ENCODE measurements at regions not wholly inside any gene's neighbourhood (a gene's known extent, or its start where the extent isn't known, plus 50 kb on each side); places are given as distances from the start of the nearest gene placed in this dataset.
A peak's percentile ranks its signal among the peaks of the same experiment; 100 is the strongest.
"Not testable (repeated sequence)": the region's sequence is repeated elsewhere in the genome, so short reads cannot be mapped to it uniquely, and the experiment has no call there.

GRCh38 chr11:46207270-46207669 lies 70.2 kb upstream of the CREB3L1 start:
- DNase-seq, result peak; percentile 42
- H3K4me3 ChIP-seq (ENCODE audit: low read depth, low read length), result no peak overlapping the region
- TF ChIP-seq CTCF (IDR thresholded peaks at IDR 0.05; ENCODE audit: low read depth, low read length), result no peak
- H3K36me3 ChIP-seq, result no peaks in the 10 kb centered on the region
- no peak overlapping the region for H3K27ac ChIP-seq
- H3K9me3 ChIP-seq (ENCODE audit: severe bottlenecking), result no peaks in the 10 kb centered on the region
- H3K27me3 ChIP-seq (ENCODE audit: insufficient read depth, low read depth, severe bottlenecking), result no peaks in the 10 kb centered on the region

DNA sequence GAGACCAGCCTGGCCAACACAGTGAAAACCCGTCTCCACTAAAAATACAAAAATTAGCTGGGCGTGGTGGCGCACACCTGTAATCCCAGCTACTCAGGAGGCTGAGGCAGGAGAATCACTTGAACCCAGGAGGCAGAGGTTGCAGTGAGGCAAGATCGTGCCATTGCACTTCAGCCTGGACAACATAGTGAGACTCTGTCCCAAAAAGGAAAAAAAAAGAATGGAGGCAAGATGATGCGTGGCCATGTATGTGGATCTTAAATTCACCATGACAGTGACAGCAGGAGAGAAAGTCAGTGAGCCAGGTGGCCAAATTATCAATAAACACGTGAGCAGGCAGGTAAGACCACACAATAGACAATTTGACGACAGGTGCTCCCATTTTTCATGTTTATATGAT lies 73.0 kb upstream of the CREB3L1 start:
- not testable (repeated sequence) for H3K36me3 ChIP-seq; H3K4me3 ChIP-seq (ENCODE audit: low read depth, low read length); H3K27me3 ChIP-seq (ENCODE audit: insufficient read depth, low read depth, severe bottlenecking); DNase-seq; H3K9me3 ChIP-seq (ENCODE audit: severe bottlenecking); H3K27ac ChIP-seq

DNA sequence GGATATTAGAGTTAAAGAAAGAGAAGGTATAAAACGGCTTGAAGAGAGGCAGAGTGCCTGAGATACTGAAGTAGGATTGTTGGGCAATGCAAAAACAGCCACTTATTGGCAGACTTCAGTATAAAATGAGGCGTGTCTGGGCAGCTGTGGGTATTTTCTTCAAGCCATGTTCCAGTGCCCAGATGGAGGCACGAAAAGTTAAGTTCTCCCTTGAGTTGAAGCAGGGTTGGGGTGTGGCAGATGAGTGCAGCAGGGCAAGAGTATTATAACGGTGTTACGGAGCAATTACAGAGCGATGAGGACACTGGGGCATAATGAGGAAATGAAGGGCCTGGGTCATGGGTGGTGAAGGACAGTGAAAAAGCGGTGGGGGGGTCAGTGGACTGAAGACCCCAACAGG lies 73.7 kb upstream of the CREB3L1 start:
- H3K27me3 ChIP-seq (ENCODE audit: insufficient read depth, low read depth, severe bottlenecking), result no peaks in the 10 kb centered on the region
- DNase-seq, result no peak
- no peak overlapping the region for H3K27ac ChIP-seq
- no peak overlapping the region for H3K4me3 ChIP-seq (ENCODE audit: low read depth, low read length)
- H3K36me3 ChIP-seq, result no peaks in the 10 kb centered on the region
- H3K9me3 ChIP-seq (ENCODE audit: severe bottlenecking), result no peaks in the 10 kb centered on the region
- TF ChIP-seq CTCF (IDR thresholded peaks at IDR 0.05; ENCODE audit: low read depth, low read length), result no peak

GRCh38 chr11:46202696-46203391 lies 74.6 kb upstream of the CREB3L1 start:
- no peaks in the 10 kb centered on the region for H3K27me3 ChIP-seq (ENCODE audit: insufficient read depth, low read depth, severe bottlenecking)
- DNase-seq, result no peak
- H3K9me3 ChIP-seq (ENCODE audit: severe bottlenecking), result no peaks in the 10 kb centered on the region
- no peak for TF ChIP-seq CTCF (IDR thresholded peaks at IDR 0.05; ENCODE audit: low read depth, low read length)
- no peak overlapping the region for H3K27ac ChIP-seq
- H3K4me3 ChIP-seq (ENCODE audit: low read depth, low read length), result no peak overlapping the region
- no peaks in the 10 kb centered on the region for H3K36me3 ChIP-seq

DNA sequence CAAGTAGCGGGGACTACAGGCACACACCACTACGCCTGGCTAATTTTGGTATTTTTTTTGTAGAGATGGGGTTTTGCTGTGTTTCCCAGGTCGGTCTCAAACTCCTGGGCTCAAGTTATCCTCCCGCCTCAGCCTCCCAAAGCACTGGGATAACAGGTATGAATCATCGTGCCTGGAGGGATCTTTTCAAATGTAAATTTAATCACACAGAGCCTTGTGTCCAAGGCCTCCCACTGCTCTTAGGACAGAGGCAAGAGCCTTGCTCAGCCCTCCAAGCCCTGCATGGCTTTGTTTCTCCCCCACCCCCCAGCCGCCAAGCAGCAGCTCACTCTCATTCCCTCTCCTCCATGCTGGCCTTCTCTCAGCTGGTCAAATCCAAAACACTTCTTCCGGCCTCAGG lies 75.3 kb upstream of the CREB3L1 start:
- Histone ChIP-seq H3K36me3 (no peaks in the 10 kb centered on the region), H3K4me3 (ENCODE audit: low read depth, low read length) (no peak overlapping the region), H3K27me3 (ENCODE audit: insufficient read depth, low read depth, severe bottlenecking) (no peaks in the 10 kb centered on the region), H3K9me3 (ENCODE audit: severe bottlenecking) (no peaks in the 10 kb centered on the region), H3K27ac (no peak overlapping the region)
- no peak for TF ChIP-seq CTCF (IDR thresholded peaks at IDR 0.05; ENCODE audit: low read depth, low read length)
- no peak for DNase-seq

DNA sequence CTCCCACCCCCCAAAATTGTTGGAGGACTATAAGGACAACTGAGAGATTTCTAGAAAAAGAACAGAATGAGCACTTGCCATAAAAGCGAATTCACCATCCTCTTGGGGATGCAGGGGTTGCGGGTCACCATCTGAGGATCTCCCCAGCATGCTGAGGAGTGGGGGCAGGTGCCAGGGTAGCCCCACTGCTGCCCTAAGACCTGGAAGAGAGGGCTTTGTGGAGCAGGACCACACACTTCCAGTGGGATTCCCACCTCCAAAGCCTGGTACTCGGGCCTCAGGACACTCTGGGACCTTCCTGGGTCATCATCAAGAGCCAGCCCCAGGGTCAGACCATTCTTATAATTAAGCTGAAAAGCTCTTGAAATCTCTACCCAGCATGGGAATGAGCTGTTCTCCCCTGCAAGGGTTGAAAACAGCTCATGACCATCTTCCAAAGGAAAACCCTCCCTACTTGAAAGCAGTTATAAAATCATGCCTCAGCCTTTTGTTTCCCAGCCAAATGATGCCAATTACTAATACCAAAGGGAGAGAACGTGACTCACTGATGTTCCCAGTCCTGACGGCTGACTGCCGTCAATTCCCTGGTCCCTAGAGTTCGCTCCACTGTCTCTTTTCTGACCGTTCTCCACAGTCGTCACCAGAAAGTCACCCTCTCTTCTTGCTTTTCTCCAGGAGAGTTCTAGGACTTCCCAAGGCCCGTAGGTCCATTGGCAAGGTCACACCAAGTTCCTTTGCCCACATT lies 76.8 kb upstream of the CREB3L1 start:
- Histone ChIP-seq H3K9me3 (ENCODE audit: severe bottlenecking) (no peaks in the 10 kb centered on the region), H3K4me3 (ENCODE audit: low read depth, low read length) (no peak overlapping the region), H3K27ac (no peak overlapping the region), H3K27me3 (ENCODE audit: insufficient read depth, low read depth, severe bottlenecking) (no peaks in the 10 kb centered on the region), H3K36me3 (no peaks in the 10 kb centered on the region)
- DNase-seq, result no peak
- TF ChIP-seq CTCF (IDR thresholded peaks at IDR 0.05; ENCODE audit: low read depth, low read length), result no peak

All from WERI-Rb-1 (cell line).